SK-N-DZ (cell line): ENCODE measurements at regions not wholly inside any gene's neighbourhood (a gene's known extent, or its start where the extent isn't known, plus 50 kb on each side); places are given as distances from the start of the nearest gene placed in this dataset.

Experiments
- DNase-seq: peaks from one replicate; pipeline ENCODE4 v3.0.0-alpha.2; 2015; ENCODE audit warnings: low spot score

DNA sequence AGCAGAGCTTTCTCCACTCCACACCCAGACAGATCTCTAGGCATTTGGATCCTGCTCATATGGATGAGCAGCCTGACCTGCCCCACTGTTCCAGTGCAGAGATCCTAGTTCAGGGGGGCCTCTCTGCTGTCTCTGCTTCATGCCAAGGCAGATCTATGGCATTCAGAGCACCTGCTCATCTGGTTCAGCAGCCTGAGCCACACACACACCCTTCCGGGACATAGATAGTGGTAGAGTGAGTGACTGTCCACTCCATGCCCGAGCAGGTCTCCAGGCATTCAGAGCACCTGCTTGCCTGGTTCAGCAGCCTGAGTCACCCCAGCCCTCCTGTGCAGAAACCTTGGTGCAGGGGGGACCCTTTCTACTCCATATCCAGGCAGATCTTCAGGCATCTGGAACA lies 54.3 kb upstream of the ZNF800 start:
- no peak for DNase-seq
